ENCODE measurements at regions not wholly inside any gene's neighbourhood (a gene's known extent, or its start where the extent isn't known, plus 50 kb on each side); places are given as distances from the start of the nearest gene placed in this dataset.

DNA sequence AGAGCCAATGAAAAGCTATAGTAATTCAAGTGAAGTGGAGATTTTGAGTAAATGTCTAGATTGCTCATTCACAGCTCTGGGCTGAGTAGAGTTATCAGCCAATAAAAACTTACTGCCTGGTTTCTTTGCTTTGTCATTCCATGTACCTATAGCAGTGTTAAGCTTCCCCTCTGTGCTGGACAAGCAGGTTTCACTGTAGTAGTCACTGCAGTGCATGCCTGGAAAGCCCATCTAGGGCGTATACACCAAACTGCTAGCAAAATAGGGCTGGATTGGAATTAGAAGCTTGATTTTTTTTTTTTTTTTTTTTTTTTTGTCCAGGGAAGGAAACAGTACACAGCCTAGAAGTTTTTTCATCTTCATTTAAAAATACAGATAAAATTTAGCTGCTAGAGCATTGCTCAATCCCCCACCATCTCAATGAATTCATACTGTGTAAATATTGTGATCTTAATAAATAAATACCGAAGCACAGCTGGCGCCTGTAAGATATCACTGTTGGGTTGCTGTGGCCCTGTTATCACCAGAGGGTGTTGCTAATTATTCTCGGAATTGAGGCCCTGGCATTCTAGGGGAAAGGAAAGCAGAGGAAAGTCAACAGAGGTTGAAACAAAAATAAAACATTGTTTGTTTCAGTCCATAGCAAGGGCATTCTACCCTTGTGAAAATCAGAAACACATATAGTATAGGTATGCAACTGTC is 968.5 kb upstream of the GJE1 start:
- DNase-seq (ENCODE audit: low read depth in 2 of 2) = no peak

DNA sequence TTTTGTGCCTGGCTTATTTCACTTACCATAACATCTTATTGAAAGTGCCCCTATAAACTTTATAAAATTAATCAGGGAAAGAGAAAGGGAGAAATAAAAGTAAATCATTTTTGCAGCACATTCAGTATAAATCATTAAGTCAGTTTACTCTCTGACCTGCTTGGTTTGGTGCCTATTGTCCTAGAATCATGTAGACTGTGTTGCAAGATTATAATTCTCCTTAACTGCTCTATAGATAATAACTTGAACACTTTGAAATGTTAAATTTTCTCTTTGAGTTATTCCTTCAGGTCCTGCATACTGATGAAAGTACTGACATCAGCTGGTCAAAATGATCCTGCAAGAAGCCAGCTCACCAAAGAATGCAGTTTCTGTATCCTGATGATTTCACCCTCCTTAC is 969.6 kb upstream of the GJE1 start:
- DNase-seq (ENCODE audit: low read depth in 2 of 2) = no peak

DNA sequence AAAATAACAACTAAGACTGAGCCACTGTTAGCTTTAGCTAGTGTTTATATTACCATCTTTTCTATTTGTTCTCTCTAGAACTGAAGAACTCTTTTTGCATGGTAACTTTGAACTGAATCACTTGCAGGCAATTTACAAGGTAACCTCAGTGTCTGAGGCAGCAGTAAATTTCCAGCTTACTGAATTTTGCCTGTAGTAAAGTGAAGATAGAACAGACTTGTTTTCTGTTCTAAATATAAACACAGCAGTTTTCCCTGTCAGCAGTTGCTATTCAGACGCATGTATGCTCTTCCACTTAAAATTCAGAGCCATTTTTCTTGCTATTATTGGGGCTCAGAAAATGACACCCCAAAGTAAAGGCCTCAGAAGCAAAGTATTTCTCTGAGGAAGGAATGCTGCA is 974.0 kb upstream of the GJE1 start:
- no peak for DNase-seq (ENCODE audit: low read depth in 2 of 2)

DNA sequence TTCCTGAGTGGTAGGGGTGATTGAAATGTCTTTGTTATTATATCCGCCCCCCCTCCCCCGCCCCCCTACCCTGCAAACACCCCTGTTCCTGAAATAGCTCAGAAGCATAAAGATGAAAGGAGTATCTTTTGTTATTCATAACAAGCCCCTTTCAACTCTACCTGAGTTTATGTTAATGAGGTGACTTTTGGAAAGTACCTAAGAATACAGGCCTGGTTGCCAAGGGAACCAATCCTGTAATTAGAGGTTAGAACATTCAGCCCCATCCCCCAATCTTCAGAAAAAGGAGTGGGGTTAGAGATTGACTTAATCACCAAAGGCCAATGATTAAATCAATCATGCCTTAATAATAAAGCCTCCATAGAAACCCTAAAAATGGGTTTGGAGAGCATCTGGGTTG is 979.2 kb upstream of the GJE1 start:
- no peak for DNase-seq (ENCODE audit: low read depth in 2 of 2)

DNA sequence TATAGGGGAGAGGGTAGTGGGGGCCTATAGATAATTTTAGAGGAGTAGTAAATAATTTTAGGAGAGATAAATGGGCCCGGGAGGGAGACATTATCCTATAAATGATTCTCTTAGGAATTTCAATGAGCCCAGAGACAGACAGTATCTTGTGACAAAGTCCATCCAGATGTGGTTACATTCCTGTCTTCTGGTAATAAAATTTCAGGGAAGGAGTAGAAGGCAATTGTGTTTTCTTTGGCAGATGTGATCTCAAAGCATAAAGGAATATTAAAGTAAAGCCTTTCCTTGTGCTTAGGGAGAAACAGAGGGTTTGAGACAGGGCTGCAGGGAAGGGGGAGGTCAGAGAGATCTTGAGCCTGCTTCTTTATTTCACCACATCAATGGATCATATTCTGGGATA is 979.8 kb upstream of the GJE1 start:
- DNase-seq (ENCODE audit: low read depth in 2 of 2) = no peak

DNA sequence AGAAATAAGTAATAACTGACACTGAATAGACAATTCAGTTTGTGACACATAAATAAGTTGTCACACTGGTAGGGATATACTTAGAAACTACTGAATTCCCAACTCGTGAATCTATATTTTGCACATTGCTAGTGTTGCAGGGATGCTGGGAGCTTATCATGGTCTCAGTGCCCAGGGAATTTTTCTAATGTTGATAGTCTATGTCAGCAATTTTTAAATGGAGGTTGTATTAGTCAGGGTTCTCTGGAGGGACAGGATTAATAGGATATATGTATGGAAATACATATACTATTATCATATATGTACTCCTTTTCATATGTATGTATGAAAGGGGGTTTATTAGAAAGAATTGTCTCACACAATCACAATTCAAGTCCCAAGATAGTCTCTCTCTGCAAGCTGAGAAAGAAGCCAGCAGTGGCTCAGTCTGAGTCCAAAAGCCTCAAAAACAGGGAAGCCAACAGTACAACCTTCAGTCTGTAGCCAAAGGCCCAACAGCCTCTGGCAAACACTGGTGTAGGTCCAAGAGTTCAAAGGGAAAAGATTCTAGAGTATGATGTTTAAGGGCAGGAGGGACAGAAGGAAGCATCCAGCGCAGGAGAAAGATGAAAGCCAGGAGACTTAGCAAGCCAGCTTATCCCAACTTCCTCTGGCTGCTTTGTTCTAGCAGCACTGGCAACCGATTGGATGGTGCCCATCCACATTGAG is 980.9 kb upstream of the GJE1 start:
- no peak for DNase-seq (ENCODE audit: low read depth in 2 of 2)

DNA sequence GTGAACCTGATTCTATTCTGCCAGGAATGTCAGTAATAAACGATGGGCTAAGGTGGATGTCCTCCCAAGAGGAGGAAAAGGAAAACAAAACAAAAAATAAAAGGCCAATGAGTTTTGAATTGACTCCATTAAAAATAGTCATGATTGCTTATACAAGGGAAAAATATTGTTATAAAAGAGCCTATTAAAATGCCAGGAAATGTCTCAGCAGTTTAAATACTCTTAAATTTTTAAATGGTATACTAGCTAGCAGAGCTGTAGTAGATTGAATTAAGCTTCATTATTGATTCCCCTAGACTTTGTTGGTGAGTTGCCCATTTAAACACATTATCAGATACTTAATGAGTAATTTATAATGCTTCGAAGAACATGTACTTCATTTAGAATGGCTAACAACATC is 990.9 kb upstream of the GJE1 start:
- DNase-seq (ENCODE audit: low read depth in 2 of 2) = no peak

DNA sequence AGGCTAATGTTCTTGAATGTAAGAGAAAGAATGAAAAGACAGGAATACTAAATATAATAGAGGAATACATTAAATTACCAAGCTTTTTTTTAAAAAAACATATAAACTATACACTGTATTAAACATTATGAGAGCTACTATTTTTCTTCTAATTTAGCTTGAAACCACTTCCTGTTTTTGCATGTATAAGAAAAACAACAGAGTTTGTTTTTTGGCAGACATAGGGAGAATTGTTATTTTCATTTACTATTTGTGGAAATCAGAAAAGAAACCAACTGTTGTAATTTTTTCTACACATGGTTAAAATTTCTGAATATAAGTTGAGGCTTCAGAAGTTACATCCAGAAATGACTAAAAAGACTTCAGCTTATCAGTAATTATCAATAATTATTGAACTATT is 991.8 kb upstream of the GJE1 start:
- DNase-seq (ENCODE audit: low read depth in 2 of 2) = no peak

DNA sequence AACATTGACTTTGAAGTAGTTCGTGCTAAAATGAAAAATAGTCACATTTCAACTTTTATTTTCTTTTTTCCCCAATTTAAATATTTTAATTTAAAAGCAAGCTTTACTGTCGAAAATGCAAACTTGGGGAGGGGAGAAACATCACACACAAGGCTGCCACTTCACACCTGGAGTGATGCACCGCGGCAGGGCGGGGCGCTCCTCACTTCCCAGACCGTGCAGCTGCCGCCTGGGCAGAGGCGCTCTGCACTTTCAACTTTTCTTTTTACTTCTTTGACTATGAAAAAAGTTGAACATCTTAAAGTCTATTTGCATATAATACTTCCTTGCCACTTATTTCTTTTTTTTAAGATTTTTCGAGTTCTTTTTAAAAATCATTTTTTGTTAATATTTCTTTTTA is 993.3 kb upstream of the GJE1 start:
- no peak for DNase-seq (ENCODE audit: low read depth in 2 of 2)

DNA sequence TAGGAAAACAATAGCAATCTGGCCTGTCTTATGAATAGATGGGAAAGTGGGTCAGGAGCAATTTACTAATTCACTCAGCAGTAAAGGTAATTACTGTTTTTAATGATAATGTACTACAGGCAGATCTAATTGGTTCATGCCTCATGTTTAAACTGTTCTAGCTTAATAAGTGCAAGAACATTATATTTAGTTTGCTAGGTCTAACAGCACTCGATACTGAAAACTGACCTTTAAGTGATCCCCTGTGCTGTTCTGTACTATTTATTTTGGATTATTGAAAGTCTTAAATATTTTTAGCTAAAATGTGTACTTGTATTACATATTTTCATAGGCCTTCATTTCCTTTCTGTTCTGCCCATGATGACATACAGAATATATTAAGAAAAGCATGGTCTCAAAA is 998.0 kb upstream of the GJE1 start:
- DNase-seq (ENCODE audit: low read depth in 2 of 2) = no peak

DNA sequence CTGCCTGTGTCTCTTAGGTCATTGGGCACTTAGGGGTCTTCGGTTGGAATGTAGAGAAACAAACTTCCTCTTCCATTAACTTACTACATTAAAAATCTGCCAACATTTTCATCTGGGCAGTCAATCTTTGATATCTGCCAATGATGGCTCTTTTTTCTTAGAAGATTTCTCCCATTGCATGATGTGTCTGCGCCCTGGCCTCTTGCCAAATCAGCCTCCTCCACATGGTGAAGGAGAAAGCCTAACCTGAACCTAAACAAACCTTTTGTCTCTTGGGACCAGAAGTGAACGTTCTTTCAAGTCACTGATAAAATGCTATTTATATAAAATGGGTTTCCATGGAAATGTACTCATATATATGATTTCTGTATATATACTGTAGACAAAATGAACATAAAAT is 998.9 kb upstream of the GJE1 start:
- DNase-seq (ENCODE audit: low read depth in 2 of 2) = no peak

DNA sequence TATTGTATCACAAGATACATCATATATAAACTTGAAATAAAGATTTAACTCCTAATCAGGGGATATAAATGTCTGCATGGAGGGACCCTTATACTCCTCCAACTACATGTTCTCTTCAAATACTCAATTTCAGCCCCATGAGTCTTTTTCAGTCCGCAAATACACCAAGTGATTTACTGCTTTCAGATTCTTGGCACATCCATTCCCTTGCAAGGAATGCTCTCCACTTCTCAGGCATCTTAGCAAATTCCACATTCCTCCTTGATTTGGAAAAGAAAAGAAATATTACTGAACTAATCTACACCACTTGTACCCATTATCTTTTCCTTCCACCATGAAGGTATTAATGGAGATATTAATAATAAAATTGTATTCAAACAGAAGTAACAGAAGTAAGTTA is 999.4 kb upstream of the GJE1 start:
- no peak for DNase-seq (ENCODE audit: low read depth in 2 of 2)

DNA sequence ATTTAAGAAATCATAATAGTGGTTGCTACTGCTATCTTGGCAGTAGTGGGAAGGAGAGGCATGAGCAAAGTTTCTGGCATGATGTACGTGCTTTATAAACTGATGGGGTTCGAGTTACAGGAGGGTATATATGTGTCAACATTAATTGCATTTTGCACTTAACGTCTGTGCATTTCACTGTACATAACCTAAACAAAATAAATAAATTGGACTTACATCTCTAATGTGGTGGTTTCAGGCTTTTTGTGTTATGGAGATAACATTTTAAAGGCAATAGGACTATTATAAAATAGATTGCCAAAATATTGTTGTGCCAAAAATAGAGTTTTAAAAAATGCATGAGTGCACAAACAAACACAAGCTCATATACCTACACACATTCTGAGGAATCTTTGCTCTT is 1001.1 kb upstream of the GJE1 start:
- DNase-seq (ENCODE audit: low read depth in 2 of 2) = no peak

DNA sequence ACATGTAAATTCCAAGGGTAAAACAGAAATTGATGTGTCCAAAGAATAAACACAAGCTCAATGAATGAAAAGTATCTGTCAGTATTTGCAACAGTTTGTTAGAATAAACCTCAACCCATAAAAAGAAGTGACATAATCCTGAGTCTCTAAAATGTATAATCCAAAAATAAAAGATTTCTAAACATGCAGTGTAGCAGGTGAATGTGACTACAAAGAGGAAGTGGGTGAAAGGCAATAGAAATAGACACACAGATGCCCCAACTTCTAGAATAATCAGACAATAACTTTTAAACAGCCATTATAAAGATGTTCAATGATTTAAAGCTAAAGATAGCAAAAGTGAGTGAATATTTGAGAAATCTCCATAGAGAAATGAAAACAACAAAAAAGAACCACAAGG is 1009.2 kb upstream of the GJE1 start:
- DNase-seq (ENCODE audit: low read depth in 2 of 2) = no peak

DNA sequence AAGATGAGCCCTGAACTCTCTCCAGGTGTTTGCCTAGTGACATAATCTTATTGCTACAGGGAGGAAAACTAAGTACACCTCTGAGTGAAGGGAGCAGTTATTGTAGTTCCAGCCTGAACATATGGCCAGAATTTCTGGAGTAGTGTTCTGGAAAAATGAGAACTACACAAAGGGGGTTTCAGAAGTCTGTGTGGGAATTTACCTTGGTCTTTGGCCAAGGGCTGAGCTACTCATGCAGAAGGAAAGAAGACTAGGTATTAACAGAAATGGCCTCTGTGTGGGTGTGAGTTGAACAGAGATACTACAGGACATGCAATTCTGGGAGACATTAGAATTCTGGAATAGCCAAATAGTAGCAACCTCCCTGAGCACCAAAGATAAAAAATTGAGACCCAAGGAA is 1009.7 kb upstream of the GJE1 start:
- DNase-seq (ENCODE audit: low read depth in 2 of 2) = no peak

DNA sequence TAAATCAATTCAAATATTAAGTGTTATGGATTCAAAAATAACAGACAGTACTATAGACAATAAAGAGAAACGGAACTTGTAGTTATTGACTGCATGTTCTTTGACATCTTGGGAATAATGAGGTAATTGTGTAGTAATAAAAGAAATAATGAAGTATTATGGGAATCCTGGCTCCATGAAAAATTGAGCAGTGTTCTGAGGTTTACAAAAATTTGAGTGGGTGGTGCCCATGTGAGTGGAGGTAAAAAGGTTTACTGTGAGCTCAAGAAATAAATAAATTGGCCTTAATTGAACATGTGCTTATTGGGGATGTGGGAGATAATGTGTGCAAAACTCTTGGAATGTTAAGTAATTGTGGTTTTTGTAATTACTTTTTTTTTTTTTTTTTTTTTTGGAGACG is 1013.7 kb upstream of the GJE1 start:
- no peak for DNase-seq (ENCODE audit: low read depth in 2 of 2)

DNA sequence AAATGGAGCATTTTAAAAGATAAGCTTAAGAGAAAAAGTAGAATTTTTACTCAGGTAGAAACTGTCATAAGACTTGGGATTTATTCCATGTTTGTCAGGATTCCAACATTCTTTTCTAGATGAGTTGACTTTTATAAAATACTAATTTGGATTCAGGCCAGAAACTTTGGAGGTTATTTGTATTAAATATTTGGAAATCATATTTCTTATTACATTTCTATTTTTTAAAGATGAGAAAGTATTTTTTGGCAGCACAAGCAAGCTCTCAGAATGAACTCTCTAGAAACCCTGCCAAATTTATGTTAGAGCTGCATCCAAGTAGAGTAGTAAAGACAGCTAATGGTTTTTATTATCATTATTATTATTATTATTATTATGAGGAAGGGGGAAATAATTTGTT is 1014.9 kb upstream of the GJE1 start:
- no peak for DNase-seq (ENCODE audit: low read depth in 2 of 2)

DNA sequence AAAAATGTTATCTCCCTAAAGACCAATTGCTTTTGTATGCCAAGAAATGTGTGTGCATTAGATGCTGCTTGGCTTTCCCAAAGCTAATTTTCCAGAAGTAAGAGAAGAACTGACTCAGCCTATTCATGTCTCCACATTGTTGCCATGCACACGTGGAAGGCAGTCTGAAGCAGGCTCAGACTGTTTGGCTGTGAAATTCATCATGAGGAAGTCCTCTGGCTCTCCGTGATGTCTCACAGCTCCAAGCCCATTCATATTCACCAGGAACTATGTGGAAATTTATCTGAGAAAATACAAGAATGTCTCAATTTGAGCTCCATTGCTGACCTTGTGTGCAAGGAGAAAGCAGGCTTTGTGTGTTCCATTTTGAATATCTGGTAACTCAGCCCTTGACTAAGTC is 1022.2 kb upstream of the GJE1 start:
- DNase-seq (ENCODE audit: low read depth in 2 of 2) = no peak

DNA sequence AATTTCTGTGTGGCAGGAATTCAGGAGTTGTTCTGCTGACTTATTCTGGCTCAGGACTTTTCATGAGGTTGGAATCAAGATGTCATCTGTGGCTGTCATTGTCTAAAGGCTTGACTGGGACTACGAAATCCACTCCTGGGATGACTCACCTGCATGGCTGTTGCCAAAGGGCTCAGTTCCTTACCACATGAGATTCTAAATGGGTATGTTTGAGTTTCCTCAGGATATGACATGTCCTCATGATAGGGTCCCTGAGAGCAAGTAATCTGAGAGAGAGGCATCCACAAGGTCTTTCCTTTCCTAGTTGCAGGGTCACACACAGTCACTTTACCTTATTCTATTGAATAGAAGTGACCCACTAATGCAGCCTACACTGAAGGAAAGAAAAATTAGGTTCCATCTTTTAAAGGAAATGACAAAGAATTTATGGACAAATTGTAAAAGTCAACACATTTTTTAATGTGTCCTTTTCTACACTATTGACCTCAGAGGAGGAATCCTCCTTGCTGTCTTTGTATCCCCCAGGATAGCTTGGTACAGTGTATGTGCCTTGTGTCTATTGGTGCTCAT is 1025.0 kb upstream of the GJE1 start:
- DNase-seq (ENCODE audit: low read depth in 2 of 2) = no peak

DNA sequence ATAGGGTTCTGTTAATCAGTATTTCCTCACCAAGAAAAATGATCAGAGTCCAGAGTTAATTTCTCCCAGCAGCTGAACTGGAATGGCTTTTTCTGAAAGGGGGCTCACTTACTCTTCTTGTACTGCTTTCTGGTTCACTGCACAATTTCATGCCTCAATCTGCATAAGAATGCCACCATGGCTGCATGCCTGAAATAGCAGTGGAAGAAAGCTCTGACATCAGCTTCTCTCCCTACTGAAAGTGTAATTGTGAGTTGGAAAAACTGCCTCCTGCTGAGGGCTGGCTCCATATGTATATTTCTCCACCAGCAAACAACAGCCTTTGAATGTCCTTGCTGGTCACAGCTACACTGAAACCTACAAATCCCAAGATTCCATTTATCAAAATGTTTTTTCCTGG is 1027.2 kb upstream of the GJE1 start:
- DNase-seq (ENCODE audit: low read depth in 2 of 2) = no peak

DNA sequence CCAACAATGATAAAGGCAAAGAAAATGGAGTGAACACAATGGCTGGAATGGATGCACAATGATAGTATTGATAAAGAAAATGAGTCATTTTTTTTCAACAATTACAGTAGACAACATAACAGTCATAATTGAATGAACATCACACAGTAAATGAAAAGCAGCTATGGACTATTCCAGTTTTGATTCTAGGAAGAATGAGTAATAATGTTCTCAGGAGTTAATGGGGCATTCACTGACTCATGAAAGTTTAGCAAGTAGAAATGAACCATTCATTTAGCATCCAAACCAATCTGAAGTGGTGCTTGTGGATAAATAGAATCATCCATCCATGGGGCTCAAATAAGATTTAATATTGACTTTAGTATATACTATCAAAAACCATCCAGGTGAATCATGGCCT is 1029.5 kb upstream of the GJE1 start:
- DNase-seq (ENCODE audit: low read depth in 2 of 2) = no peak

DNA sequence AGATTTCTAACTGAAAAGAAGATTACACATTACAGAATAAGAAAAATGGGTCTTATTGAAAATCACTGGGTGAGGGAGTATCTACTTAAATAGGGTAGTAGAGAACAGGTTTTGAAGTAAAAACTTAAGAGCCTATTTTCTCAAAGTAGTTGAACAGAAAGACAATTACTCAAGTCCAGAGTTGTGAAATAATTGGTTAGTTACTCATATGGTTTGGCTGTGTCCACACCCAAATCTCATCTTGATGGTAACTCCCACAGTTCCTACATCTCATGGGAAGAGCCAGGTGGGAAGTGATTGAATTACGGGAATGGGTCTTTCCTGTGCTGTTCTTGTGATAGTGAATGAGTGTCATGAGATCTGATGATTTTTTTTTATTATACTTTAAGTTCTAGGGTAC is 1035.3 kb upstream of the GJE1 start:
- no peak for DNase-seq (ENCODE audit: low read depth in 2 of 2)

DNA sequence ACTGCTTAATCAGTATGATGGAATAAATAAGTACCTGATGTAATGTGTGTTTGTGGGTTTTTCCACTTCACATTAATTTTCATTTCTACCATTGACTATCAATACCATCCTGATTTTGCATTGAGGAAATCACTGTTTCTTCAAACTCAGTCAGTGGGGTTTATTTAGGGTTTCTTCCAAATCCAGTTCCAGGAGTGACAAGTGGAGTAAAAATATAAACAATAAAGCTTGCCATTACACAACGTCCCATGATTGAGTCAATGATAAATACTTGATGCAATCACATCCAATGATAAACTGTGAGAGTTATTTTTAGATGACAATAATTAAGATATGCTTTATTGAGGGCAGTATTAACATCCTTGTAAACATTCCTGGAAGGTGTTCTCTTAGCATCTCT is 1037.4 kb upstream of the GJE1 start:
- no peak for DNase-seq (ENCODE audit: low read depth in 2 of 2)

DNA sequence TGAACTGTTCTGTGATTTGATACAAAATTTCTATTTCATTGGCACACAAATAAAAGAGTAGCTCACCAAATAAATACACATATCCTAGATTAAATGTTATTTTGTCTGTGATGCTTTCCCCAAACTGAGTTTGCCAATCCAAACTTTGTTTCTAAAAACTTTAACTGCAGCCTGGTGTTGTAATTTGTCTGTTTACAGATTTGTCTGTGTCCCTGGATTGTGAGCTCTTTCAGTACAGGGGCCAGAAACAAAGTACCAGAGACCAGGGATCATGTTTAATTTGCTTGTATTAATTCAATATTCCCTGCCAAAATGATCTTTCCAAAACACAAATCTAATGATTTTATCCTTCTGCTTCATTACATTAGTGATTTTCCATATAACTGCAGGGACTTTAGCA is 1044.6 kb upstream of the GJE1 start:
- DNase-seq (ENCODE audit: low read depth in 2 of 2) = no peak
